ENCODE measurements at regions not wholly inside any gene's neighbourhood (a gene's known extent, or its start where the extent isn't known, plus 50 kb on each side); places are given as distances from the start of the nearest gene placed in this dataset.
"Not testable (repeated sequence)": the region's sequence is repeated elsewhere in the genome, so short reads cannot be mapped to it uniquely, and the experiment has no call there.

DNA sequence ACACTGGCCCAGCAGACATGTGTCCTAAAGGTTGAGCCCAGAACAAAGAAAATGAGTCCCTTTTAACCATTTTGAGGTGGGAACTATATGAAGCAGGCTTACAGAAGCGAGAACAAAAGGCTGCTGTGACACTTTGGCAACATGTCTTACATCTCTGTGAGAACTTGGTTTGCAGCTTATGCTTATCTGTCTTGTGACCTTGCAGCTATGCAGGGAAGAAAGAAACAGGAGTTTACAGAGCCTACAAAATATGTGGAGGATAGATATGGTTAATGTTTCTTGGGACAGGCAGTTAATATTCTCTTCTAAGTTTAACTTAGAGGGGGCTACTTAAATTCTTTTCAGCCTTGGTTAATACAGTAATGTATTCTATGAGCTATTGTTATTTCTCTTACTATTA is 209.1 kb downstream of the PTH2R start:
- TF ChIP-seq, protein P1, sequence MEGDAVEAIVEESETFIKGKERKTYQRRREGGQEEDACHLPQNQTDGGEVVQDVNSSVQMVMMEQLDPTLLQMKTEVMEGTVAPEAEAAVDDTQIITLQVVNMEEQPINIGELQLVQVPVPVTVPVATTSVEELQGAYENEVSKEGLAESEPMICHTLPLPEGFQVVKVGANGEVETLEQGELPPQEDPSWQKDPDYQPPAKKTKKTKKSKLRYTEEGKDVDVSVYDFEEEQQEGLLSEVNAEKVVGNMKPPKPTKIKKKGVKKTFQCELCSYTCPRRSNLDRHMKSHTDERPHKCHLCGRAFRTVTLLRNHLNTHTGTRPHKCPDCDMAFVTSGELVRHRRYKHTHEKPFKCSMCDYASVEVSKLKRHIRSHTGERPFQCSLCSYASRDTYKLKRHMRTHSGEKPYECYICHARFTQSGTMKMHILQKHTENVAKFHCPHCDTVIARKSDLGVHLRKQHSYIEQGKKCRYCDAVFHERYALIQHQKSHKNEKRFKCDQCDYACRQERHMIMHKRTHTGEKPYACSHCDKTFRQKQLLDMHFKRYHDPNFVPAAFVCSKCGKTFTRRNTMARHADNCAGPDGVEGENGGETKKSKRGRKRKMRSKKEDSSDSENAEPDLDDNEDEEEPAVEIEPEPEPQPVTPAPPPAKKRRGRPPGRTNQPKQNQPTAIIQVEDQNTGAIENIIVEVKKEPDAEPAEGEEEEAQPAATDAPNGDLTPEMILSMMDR (conservative IDR thresholded peaks at IDR 0.05; ENCODE audit: low read length), result not testable (repeated sequence)
- TF ChIP-seq EZH2phosphoT487 (IDR thresholded peaks at IDR 0.05; ENCODE audit: borderline replicate concordance), result not testable (repeated sequence)

All from Loucy (cell line).